Epithelial cell of proximal tubule (primary cell): ENCODE measurements at regions not wholly inside any gene's neighbourhood (a gene's known extent, or its start where the extent isn't known, plus 50 kb on each side); places are given as distances from the start of the nearest gene placed in this dataset.

Experiments used
- DNase-seq: peaks from one replicate; pipeline ENCODE4 v3.0.0-alpha.2; 2011; ENCODE audit warnings: low read depth
- H3K4me3 ChIP-seq: 2 replicates; pipeline ENCODE4 v1.5.1; 2011; ENCODE audit warnings: low read depth, mild to moderate bottlenecking, low read length
- CTCF ChIP-seq: conservative IDR thresholded peaks from 2 replicates; pipeline ENCODE4 v1.5.1; 2012; ENCODE audit warnings: low read depth, mild to moderate bottlenecking, low read length

GRCh38 chr11:110786226-110786902, 74.1 kb upstream of the ARHGAP20 start:
- DNase-seq = no peak
- no peak overlapping the region for H3K4me3 ChIP-seq
- no peak for TF ChIP-seq CTCF

- no peak for TF ChIP-seq CTCF
- DNase-seq = no peak
- no peak overlapping the region for H3K4me3 ChIP-seq
These were observed 73.2 kb upstream of the ARHGAP20 start for GRCh38 chr11:110785398-110785797.

DNA sequence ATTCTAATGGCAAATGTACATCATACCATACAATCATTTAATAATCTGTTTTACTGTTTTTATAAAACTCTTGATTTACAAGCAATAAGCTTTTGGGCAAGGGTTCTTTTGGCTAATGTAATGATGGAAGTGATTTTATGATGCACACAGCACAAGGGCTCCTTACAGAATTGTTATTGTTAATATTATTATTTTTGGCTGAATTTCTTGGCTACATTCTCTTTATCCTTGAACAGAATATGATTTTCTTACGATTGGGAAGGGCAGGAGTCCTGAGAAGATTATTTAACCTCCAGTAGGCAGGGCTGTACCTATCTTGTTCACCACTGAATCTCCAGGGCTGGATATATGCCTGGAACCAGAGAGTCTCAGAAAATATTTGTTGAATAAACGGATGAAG, 70.4 kb upstream of the ARHGAP20 start:
- no peak overlapping the region for H3K4me3 ChIP-seq
- TF ChIP-seq CTCF = no peak
- no peak for DNase-seq

DNA sequence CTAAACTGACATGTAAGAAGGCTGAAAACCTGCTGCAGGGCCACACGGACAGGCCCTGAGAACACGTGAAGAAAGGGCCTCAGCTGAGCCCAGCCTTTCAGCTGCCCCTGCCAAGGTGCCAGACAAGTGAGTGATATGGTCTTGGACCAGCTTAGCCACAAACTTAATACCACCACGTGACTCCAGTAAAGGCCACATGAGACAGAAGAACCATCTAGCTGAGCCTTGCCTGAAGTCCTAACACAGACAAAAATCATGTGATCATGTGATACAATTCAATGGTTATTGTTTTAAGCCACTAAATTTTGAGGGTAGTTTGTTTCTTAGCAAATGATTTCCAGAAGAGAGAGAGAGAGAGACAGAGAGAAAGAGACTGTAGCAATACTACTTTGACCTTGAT, 66.9 kb upstream of the ARHGAP20 start:
- DNase-seq = no peak
- no peak for TF ChIP-seq CTCF
- no peak overlapping the region for H3K4me3 ChIP-seq

- H3K4me3 ChIP-seq = no peak overlapping the region
- no peak for DNase-seq
- TF ChIP-seq CTCF = no peak
These were observed 66.1 kb upstream of the ARHGAP20 start for GRCh38 chr11:110778343-110778742.

GRCh38 chr11:110777775-110778174, 65.5 kb upstream of the ARHGAP20 start:
- no peak for DNase-seq
- no peak for TF ChIP-seq CTCF
- no peak overlapping the region for H3K4me3 ChIP-seq

DNA sequence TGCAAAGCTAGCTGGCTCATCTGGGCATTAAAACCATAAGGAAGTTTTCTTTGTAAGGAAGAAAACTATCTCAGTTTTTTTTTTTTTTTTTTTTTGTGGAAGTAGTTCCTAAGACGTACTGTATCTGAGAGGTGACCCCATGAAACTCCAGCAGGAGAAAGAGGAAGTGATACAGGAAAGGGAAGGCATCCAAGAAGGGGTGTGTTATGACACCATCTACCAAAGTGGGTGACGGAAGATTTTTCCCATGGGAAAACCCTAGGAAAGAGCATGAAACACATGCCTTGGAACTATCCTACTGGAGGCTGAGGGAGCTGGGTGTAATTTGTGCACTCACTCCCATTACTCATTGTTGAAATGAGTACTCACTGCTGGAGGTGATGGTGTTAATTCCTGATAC, 63.8 kb upstream of the ARHGAP20 start:
- TF ChIP-seq CTCF = no peak
- H3K4me3 ChIP-seq = no peak overlapping the region
- DNase-seq = no peak
